HK-2 (cell line): ENCODE measurements at regions not wholly inside any gene's neighbourhood (a gene's known extent, or its start where the extent isn't known, plus 50 kb on each side); places are given as distances from the start of the nearest gene placed in this dataset.

Source experiments
- DNase-seq: peaks from one replicate; pipeline ENCODE4 v3.0.0-alpha.2; 2018; ENCODE audit not compliant: unreplicated experiment

- DNase-seq, result no peak
Measured at GRCh38 chr9:80375477-80375876, 803.7 kb downstream of the TLE4 start.

GRCh38 chr9:80369641-80370040, 797.9 kb downstream of the TLE4 start:
- DNase-seq, result no peak

GRCh38 chr9:80366626-80367025, 794.9 kb downstream of the TLE4 start:
- no peak for DNase-seq

- DNase-seq, result no peak
Measured at GRCh38 chr9:80359941-80360881, 788.4 kb downstream of the TLE4 start.

- no peak for DNase-seq
Measured at GRCh38 chr9:80359291-80359690, 787.5 kb downstream of the TLE4 start.

- no peak for DNase-seq
Measured at GRCh38 chr9:80352967-80353366, 781.2 kb downstream of the TLE4 start.

- no peak for DNase-seq
Measured at GRCh38 chr9:80351612-80352011, 779.8 kb downstream of the TLE4 start.

- DNase-seq, result no peak
Measured at GRCh38 chr9:80326105-80326504, 754.3 kb downstream of the TLE4 start.

- no peak for DNase-seq
Measured at GRCh38 chr9:80320916-80321315, 749.2 kb downstream of the TLE4 start.

- no peak for DNase-seq
Measured at GRCh38 chr9:80320480-80320879, 748.7 kb downstream of the TLE4 start.

- DNase-seq, result no peak
Measured at GRCh38 chr9:80305136-80305535, 733.4 kb downstream of the TLE4 start.

GRCh38 chr9:80294955-80295354, 723.2 kb downstream of the TLE4 start:
- no peak for DNase-seq

- no peak for DNase-seq
Measured at GRCh38 chr9:80294318-80294717, 722.6 kb downstream of the TLE4 start.

GRCh38 chr9:80292231-80292630, 720.5 kb downstream of the TLE4 start:
- DNase-seq, result no peak

GRCh38 chr9:80285326-80285725, 713.6 kb downstream of the TLE4 start:
- DNase-seq, result no peak

- DNase-seq, result no peak
Measured at GRCh38 chr9:80282766-80283165, 711.0 kb downstream of the TLE4 start.

GRCh38 chr9:80259079-80259478, 687.3 kb downstream of the TLE4 start:
- DNase-seq, result no peak

GRCh38 chr9:80251778-80252177, 680.0 kb downstream of the TLE4 start:
- no peak for DNase-seq

GRCh38 chr9:80242022-80242421, 670.3 kb downstream of the TLE4 start:
- DNase-seq, result no peak

GRCh38 chr9:80235752-80236151, 664.0 kb downstream of the TLE4 start:
- no peak for DNase-seq

GRCh38 chr9:80233906-80234305, 662.1 kb downstream of the TLE4 start:
- DNase-seq, result no peak

- no peak for DNase-seq
Measured at GRCh38 chr9:80233102-80233843, 661.5 kb downstream of the TLE4 start.
